Loucy (cell line): ENCODE measurements at regions not wholly inside any gene's neighbourhood (a gene's known extent, or its start where the extent isn't known, plus 50 kb on each side); places are given as distances from the start of the nearest gene placed in this dataset.

ENCODE experiments used
- H2AFZ ChIP-seq: fragments of 200-600 bp; sonication (generic); 2 replicates; pipeline ENCODE4 v1.6.0; 2016; ENCODE audit warnings: antibody characterized with exemption, mild to moderate bottlenecking, low read length, moderate library complexity
- H3F3A ChIP-seq: fragments of 200-600 bp; 2 replicates; pipeline ENCODE4 v1.6.0; 2016; ENCODE audit warnings: antibody characterized with exemption, low read depth, mild to moderate bottlenecking
- H3K27me3 ChIP-seq: fragments of 200-600 bp; sonication (generic); 2 replicates; pipeline ENCODE4 v1.6.1; 2014; ENCODE audit warnings: low read length, mild to moderate bottlenecking; ENCODE audit not compliant: insufficient read depth, poor library complexity, severe bottlenecking
- H3K36me3 ChIP-seq: fragments of 200-600 bp; sonication (generic); 2 replicates; pipeline ENCODE4 v1.6.1; 2016; ENCODE audit warnings: low read length; ENCODE audit not compliant: insufficient read depth
- H3K4me1 ChIP-seq: fragments of 200-600 bp; sonication (generic); 2 replicates; pipeline ENCODE4 v1.5.1; 2014; ENCODE audit warnings: low read length, mild to moderate bottlenecking; ENCODE audit not compliant: insufficient read depth, poor library complexity, severe bottlenecking
- H3K4me2 ChIP-seq: fragments of 200-600 bp; sonication (generic); 2 replicates; pipeline ENCODE4 v1.6.0; 2014; ENCODE audit warnings: antibody characterized with exemption, low read length, low read depth, mild to moderate bottlenecking; ENCODE audit not compliant: poor library complexity, severe bottlenecking
- H3K4me3 ChIP-seq: fragments of 200-600 bp; sonication (generic); 2 replicates; pipeline ENCODE4 v1.5.1; 2014; ENCODE audit warnings: low read length, mild to moderate bottlenecking, mixed read lengths; ENCODE audit not compliant: poor library complexity, severe bottlenecking
- H3K79me2 ChIP-seq: fragments of 200-600 bp; sonication (generic); 2 replicates; pipeline ENCODE4 v1.6.1; 2014; ENCODE audit warnings: low read length; ENCODE audit not compliant: insufficient read depth
- H3K9ac ChIP-seq: fragments of 200-600 bp; sonication (generic); 2 replicates; pipeline ENCODE4 v1.6.0; 2014; ENCODE audit warnings: mild to moderate bottlenecking, low read depth, low read length, moderate library complexity; ENCODE audit not compliant: poor library complexity, severe bottlenecking
- H3K9me2 ChIP-seq: fragments of 200-600 bp; sonication (generic); replicated peaks from 2 replicates; pipeline ENCODE4 v1.6.1; 2016; ENCODE audit warnings: low read depth, low read length, mixed read lengths
- H3K9me3 ChIP-seq: fragments of 200-600 bp; sonication (generic); 2 replicates; pipeline ENCODE4 v1.6.1; 2014; ENCODE audit warnings: mild to moderate bottlenecking, antibody characterized with exemption, low read length, low read depth; ENCODE audit not compliant: insufficient read depth
- H4K20me1 ChIP-seq: fragments of 200-600 bp; sonication (generic); 2 replicates; pipeline ENCODE4 v1.6.0; 2014; ENCODE audit warnings: antibody characterized with exemption, low read length, mild to moderate bottlenecking; ENCODE audit not compliant: insufficient read depth, poor library complexity, severe bottlenecking
- EZH2phosphoT487 ChIP-seq: fragments of 200-600 bp; IDR thresholded peaks from 2 replicates; pipeline ENCODE4 v1.6.1; 2018; ENCODE audit warnings: antibody characterized with exemption, mild to moderate bottlenecking, moderate library complexity, borderline replicate concordance
- TF ChIP-seq, protein P1 (sequence below): fragments of 200-600 bp; sonication (generic); conservative IDR thresholded peaks from 2 replicates; pipeline ENCODE4 v1.5.1; 2014; ENCODE audit warnings: mild to moderate bottlenecking, antibody characterized with exemption, low read length

- Histone ChIP-seq H3K9me3 (no peaks in the 10 kb centered on the region), H3K27me3 (no peaks in the 10 kb centered on the region), H3K4me3 (peak overlapping the region; percentile 40)
Measured at GRCh38 chrX:40202456-40202855, 104.7 kb upstream of the BCOR start.

GRCh38 chrX:40201329-40201885, 103.6 kb upstream of the BCOR start:
- H3K9me3 ChIP-seq: no peaks in the 10 kb centered on the region
- H3K9ac ChIP-seq: peak overlapping the region; percentile 73
- H3F3A ChIP-seq: no peaks in the 10 kb centered on the region
- no peaks in the 10 kb centered on the region for H3K27me3 ChIP-seq
- peaks cover 20% of the 10 kb centered on the region for H3K4me1 ChIP-seq
- no peaks in the 10 kb centered on the region for H3K9me2 ChIP-seq
- H4K20me1 ChIP-seq: no peaks in the 10 kb centered on the region
- peak overlapping the region; percentile 47 for H3K4me2 ChIP-seq
- no peak for TF ChIP-seq EZH2phosphoT487
- TF ChIP-seq, protein P1, sequence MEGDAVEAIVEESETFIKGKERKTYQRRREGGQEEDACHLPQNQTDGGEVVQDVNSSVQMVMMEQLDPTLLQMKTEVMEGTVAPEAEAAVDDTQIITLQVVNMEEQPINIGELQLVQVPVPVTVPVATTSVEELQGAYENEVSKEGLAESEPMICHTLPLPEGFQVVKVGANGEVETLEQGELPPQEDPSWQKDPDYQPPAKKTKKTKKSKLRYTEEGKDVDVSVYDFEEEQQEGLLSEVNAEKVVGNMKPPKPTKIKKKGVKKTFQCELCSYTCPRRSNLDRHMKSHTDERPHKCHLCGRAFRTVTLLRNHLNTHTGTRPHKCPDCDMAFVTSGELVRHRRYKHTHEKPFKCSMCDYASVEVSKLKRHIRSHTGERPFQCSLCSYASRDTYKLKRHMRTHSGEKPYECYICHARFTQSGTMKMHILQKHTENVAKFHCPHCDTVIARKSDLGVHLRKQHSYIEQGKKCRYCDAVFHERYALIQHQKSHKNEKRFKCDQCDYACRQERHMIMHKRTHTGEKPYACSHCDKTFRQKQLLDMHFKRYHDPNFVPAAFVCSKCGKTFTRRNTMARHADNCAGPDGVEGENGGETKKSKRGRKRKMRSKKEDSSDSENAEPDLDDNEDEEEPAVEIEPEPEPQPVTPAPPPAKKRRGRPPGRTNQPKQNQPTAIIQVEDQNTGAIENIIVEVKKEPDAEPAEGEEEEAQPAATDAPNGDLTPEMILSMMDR: no peak
- no peak overlapping the region for H2AFZ ChIP-seq
- H3K36me3 ChIP-seq: no peaks in the 10 kb centered on the region
- no peaks in the 10 kb centered on the region for H3K79me2 ChIP-seq
- H3K4me3 ChIP-seq: peak overlapping the region; percentile 55

More at GRCh38 chrX:40202456-40202855, 104.7 kb upstream of the BCOR start:
- TF ChIP-seq, protein P1: no peak
- no peak for TF ChIP-seq EZH2phosphoT487
- H3K4me2 ChIP-seq: peak overlapping the region; percentile 47
- H3K9ac ChIP-seq: peak overlapping the region; percentile 73
- peaks cover 24% of the 10 kb centered on the region for H3K4me1 ChIP-seq
- no peak overlapping the region for H2AFZ ChIP-seq
- H3K36me3 ChIP-seq: no peaks in the 10 kb centered on the region
- no peaks in the 10 kb centered on the region for H3F3A ChIP-seq
- no peaks in the 10 kb centered on the region for H4K20me1 ChIP-seq
- no peaks in the 10 kb centered on the region for H3K79me2 ChIP-seq
- H3K9me2 ChIP-seq: no peaks in the 10 kb centered on the region

GRCh38 chrX:40199704-40200103, 101.9 kb upstream of the BCOR start:
- H3K36me3 ChIP-seq: no peaks in the 10 kb centered on the region

More at GRCh38 chrX:40199704-40200103, 101.9 kb upstream of the BCOR start:
- no peak overlapping the region for H3K4me2 ChIP-seq
- H2AFZ ChIP-seq: no peak overlapping the region
- H3K9ac ChIP-seq: no peak overlapping the region
- no peaks in the 10 kb centered on the region for H3K9me3 ChIP-seq
- TF ChIP-seq EZH2phosphoT487: no peak
- TF ChIP-seq, protein P1: no peak
- H3F3A ChIP-seq: no peaks in the 10 kb centered on the region
- no peak overlapping the region for H3K4me3 ChIP-seq
- H4K20me1 ChIP-seq: no peaks in the 10 kb centered on the region
- H3K4me1 ChIP-seq: peaks cover 20% of the 10 kb centered on the region
- H3K9me2 ChIP-seq: no peaks in the 10 kb centered on the region
- no peaks in the 10 kb centered on the region for H3K79me2 ChIP-seq
- H3K27me3 ChIP-seq: no peaks in the 10 kb centered on the region
